Trophoblast cell (in vitro differentiated cells and primary cell): ENCODE measurements at regions not wholly inside any gene's neighbourhood (a gene's known extent, or its start where the extent isn't known, plus 50 kb on each side); places are given as distances from the start of the nearest gene placed in this dataset.

Experiments
- DNase-seq, 2 donors: peaks; one replicate each; pipeline ENCODE4 v3.0.0-alpha.2; 2016
- H2AFZ ChIP-seq: 2 replicates; pipeline ENCODE4 v1.6.1; 2013; ENCODE audit warnings: low read length, moderate library complexity, mild to moderate bottlenecking; ENCODE audit not compliant: insufficient read depth, poor library complexity
- H2AK5ac ChIP-seq: 2 replicates; pipeline ENCODE4 v1.6.1; 2013; ENCODE audit warnings: mild to moderate bottlenecking, low read length
- H2BK120ac ChIP-seq: 2 replicates; pipeline ENCODE4 v1.6.1; 2013; ENCODE audit warnings: low read length, mild to moderate bottlenecking, moderate library complexity; ENCODE audit not compliant: insufficient read depth, poor library complexity
- H2BK12ac ChIP-seq: 2 replicates; pipeline ENCODE4 v1.6.1; 2013; ENCODE audit warnings: mild to moderate bottlenecking, low read length, moderate library complexity
- H2BK5ac ChIP-seq: 2 replicates; pipeline ENCODE4 v1.6.1; 2013; ENCODE audit warnings: low read length, low read depth, moderate library complexity, mild to moderate bottlenecking; ENCODE audit not compliant: poor library complexity
- H3K14ac ChIP-seq: 2 replicates; pipeline ENCODE4 v1.6.1; 2013; ENCODE audit warnings: mild to moderate bottlenecking, low read length
- H3K18ac ChIP-seq: 2 replicates; pipeline ENCODE4 v1.6.1; 2013; ENCODE audit warnings: mild to moderate bottlenecking, low read length
- H3K23ac ChIP-seq: 2 replicates; pipeline ENCODE4 v1.6.1; 2013; ENCODE audit warnings: low read length
- H3K27ac ChIP-seq: 2 replicates; pipeline ENCODE4 v1.5.1; 2013; ENCODE audit warnings: low read depth, mild to moderate bottlenecking, inconsistent platforms, low read length, moderate library complexity
- H3K27me3 ChIP-seq: 2 replicates; pipeline ENCODE4 v1.6.1; 2013; ENCODE audit warnings: inconsistent platforms, mild to moderate bottlenecking, low read length, moderate library complexity; ENCODE audit not compliant: insufficient read depth
- H3K36me3 ChIP-seq, 2 experiments: 1 replicate in 1 of 2; 2 replicates in 1 of 2; pipeline ENCODE4 v1.6.1; 2013; ENCODE audit warnings: low read length in 2 of 2, mild to moderate bottlenecking in 2 of 2, moderate library complexity in 1 of 2; ENCODE audit not compliant: insufficient read depth in 2 of 2, control insufficient read depth in 1 of 2
- H3K4ac ChIP-seq: 2 replicates; pipeline ENCODE4 v1.6.1; 2013; ENCODE audit warnings: low read depth, mild to moderate bottlenecking, low read length, moderate library complexity
- H3K4me1 ChIP-seq, 2 experiments: 1 replicate in 1 of 2; 2 replicates in 1 of 2; pipeline ENCODE4 v1.6.1; 2013; ENCODE audit warnings: low read length in 2 of 2, mild to moderate bottlenecking in 2 of 2, moderate library complexity in 1 of 2; ENCODE audit not compliant: insufficient read depth in 2 of 2, control insufficient read depth in 1 of 2
- H3K4me2 ChIP-seq: 2 replicates; pipeline ENCODE4 v1.6.1; 2013; ENCODE audit warnings: inconsistent platforms, mild to moderate bottlenecking, low read length, moderate library complexity
- H3K4me3 ChIP-seq: 2 replicates; pipeline ENCODE4 v1.5.1; 2013; ENCODE audit warnings: mild to moderate bottlenecking, low read depth, low read length, inconsistent platforms
- H3K79me1 ChIP-seq: one replicate; pipeline ENCODE4 v1.6.1; 2013; ENCODE audit warnings: low read length
- H3K79me2 ChIP-seq: 2 replicates; pipeline ENCODE4 v1.6.1; 2013; ENCODE audit warnings: low read length, mild to moderate bottlenecking; ENCODE audit not compliant: control insufficient read depth, insufficient read depth, poor library complexity
- H3K9ac ChIP-seq: 2 replicates; pipeline ENCODE4 v1.6.1; 2013; ENCODE audit warnings: mild to moderate bottlenecking, low read length
- H3K9me3 ChIP-seq: 2 replicates; pipeline ENCODE4 v1.6.1; 2013; ENCODE audit warnings: low read depth, mild to moderate bottlenecking, control low read depth, inconsistent platforms, low read length; ENCODE audit not compliant: insufficient read depth
- H4K12ac ChIP-seq: 2 replicates; pipeline ENCODE4 v1.6.1; 2013; ENCODE audit warnings: low read depth, mild to moderate bottlenecking, low read length, moderate library complexity
- H4K8ac ChIP-seq: 2 replicates; pipeline ENCODE4 v1.6.1; 2013; ENCODE audit warnings: low read depth, mild to moderate bottlenecking, low read length, moderate library complexity
- H4K91ac ChIP-seq: one replicate; pipeline ENCODE4 v1.6.1; 2013; ENCODE audit warnings: low read depth, mild to moderate bottlenecking, low read length, moderate library complexity
- WGBS: extraction: QIAGEN DNeasy Blood & Tissue Kit; methylation state at CpG from one replicate; pipeline ENCODE4 v1.1.7; 2013; ENCODE audit warnings: missing lambda C conversion rate; ENCODE audit not compliant: insufficient read length, insufficient coverage; ENCODE audit errors: extremely low coverage; 5-methylcytosine and 5-hydroxymethylcytosine counted together

DNA sequence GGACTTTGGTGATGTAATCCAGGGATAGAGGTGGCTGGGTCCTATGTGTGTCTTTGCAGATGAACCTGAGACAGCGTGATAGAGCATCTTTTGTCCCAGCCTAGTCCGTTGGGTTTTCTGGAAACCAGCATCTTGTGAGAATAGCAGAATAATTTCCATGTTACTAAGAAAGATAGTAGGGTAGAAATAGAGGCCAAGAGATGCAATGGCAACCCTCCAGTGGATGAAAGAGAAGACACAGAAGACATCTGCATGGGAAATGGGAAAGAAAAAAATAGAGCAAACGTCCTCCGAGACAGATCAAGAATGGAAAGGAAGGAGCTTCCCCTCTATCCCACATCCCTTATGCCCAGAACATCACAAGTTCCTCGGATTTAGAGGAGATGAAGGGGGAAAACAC is 409.3 kb upstream of the TMEM132C start:
- H3K27ac ChIP-seq = no peak overlapping the region
- H3K9me3 ChIP-seq = no peaks in the 10 kb centered on the region
- H4K8ac ChIP-seq = no peak overlapping the region
- no peak overlapping the region for H3K4ac ChIP-seq
- H2BK120ac ChIP-seq = no peak overlapping the region
- H3K36me3 ChIP-seq = no peaks in the 10 kb centered on the region
- H3K9ac ChIP-seq = no peak overlapping the region
- H4K12ac ChIP-seq = no peak overlapping the region
- H3K79me1 ChIP-seq = no peaks in the 10 kb centered on the region
- H3K79me2 ChIP-seq = no peaks in the 10 kb centered on the region
- no peak overlapping the region for H2BK12ac ChIP-seq
- no peak overlapping the region for H3K18ac ChIP-seq
- no peak overlapping the region for H3K4me3 ChIP-seq
- no peak overlapping the region for H2BK5ac ChIP-seq
- H3K27me3 ChIP-seq = no peaks in the 10 kb centered on the region
- no peak for DNase-seq
- H2AK5ac ChIP-seq = no peak overlapping the region
- no peaks in the 10 kb centered on the region for H3K4me1 ChIP-seq
- no peak overlapping the region for H3K14ac ChIP-seq
- H3K23ac ChIP-seq = no peak overlapping the region
- no CpG with 5 or more reads among the region's 5 CpGs for WGBS
- H3K4me2 ChIP-seq = no peak overlapping the region
- no peak overlapping the region for H4K91ac ChIP-seq
- no peak overlapping the region for H2AFZ ChIP-seq

GRCh38 chr12:127860536-127860935 is 406.4 kb upstream of the TMEM132C start:
- Histone ChIP-seq H2AFZ (no peak overlapping the region), H3K9me3 (no peaks in the 10 kb centered on the region), H2AK5ac (no peak overlapping the region), H3K4ac (no peak overlapping the region), H3K18ac (no peak overlapping the region), H3K27ac (no peak overlapping the region), H3K4me1 (no peaks in the 10 kb centered on the region), H3K4me3 (no peak overlapping the region), H4K91ac (no peak overlapping the region), H3K23ac (no peak overlapping the region), H3K79me2 (no peaks in the 10 kb centered on the region), H3K36me3 (no peaks in the 10 kb centered on the region), H3K4me2 (no peak overlapping the region), H3K14ac (no peak overlapping the region), H2BK120ac (no peak overlapping the region), H3K79me1 (no peaks in the 10 kb centered on the region), H4K12ac (no peak overlapping the region), H3K27me3 (no peaks in the 10 kb centered on the region), H2BK5ac (no peak overlapping the region), H2BK12ac (no peak overlapping the region), H4K8ac (no peak overlapping the region), H3K9ac (no peak overlapping the region)
- WGBS = no CpG with 5 or more reads among the region's 6 CpGs
- DNase-seq = no peak

DNA sequence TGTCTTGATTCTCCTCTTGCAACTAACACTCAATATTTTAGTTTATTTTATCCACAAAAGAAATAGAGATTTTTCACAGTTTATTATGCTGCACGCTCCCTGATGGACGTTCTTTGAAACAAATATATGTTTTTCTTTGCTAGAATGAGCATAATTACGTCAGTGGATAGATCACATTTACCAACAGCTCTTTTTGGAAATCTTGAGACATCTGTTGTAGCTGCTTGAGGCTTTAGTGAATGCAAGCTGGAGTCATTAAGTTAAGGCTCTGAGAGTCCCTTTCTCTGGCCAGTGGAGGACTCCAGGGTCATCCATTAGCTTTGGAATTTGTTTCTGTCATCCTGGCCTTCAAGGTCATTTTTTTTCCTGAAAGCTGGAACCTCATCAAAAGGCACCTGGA is 405.6 kb upstream of the TMEM132C start:
- Histone ChIP-seq H4K91ac (no peak overlapping the region), H3K4ac (no peak overlapping the region), H3K27me3 (no peaks in the 10 kb centered on the region), H3K9ac (no peak overlapping the region), H3K18ac (no peak overlapping the region), H2BK120ac (no peak overlapping the region), H3K27ac (no peak overlapping the region), H4K8ac (no peak overlapping the region), H4K12ac (no peak overlapping the region), H3K79me2 (no peaks in the 10 kb centered on the region), H3K79me1 (no peaks in the 10 kb centered on the region), H2BK12ac (no peak overlapping the region), H3K4me2 (no peak overlapping the region), H3K9me3 (peaks cover 4% of the 10 kb centered on the region), H3K4me1 (no peaks in the 10 kb centered on the region), H3K14ac (no peak overlapping the region), H3K4me3 (no peak overlapping the region), H3K23ac (no peak overlapping the region), H2AFZ (no peak overlapping the region), H2BK5ac (no peak overlapping the region), H2AK5ac (no peak overlapping the region), H3K36me3 (no peaks in the 10 kb centered on the region)
- WGBS = no CpG with 5 or more reads among the region's 3 CpGs
- DNase-seq = no peak

DNA sequence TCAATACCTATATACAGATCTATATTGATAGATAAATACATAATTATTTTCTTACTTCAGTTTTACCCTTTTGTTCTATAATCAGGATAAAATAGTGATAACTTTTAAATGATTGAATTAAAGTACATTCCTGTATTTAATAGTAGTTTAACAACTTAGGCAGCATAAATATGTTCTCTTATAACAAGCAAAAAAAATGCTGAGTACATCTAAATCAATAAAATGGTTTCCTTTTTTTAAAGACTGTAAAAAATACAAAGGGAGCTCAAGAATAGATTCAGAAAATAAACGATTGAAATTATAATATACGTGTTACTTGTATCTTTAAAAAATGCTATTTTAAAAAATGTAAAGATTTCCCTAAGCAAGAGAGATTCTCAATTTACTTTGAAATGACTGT is 393.7 kb upstream of the TMEM132C start:
- no peaks in the 10 kb centered on the region for H3K4me1 ChIP-seq
- no peak overlapping the region for H3K27ac ChIP-seq
- DNase-seq = no peak
- H2BK120ac ChIP-seq = no peak overlapping the region
- H2AK5ac ChIP-seq = no peak overlapping the region
- no peak overlapping the region for H3K4ac ChIP-seq
- no peak overlapping the region for H4K8ac ChIP-seq
- no peaks in the 10 kb centered on the region for H3K79me1 ChIP-seq
- H3K27me3 ChIP-seq = no peaks in the 10 kb centered on the region
- no peak overlapping the region for H2AFZ ChIP-seq
- H3K4me3 ChIP-seq = no peak overlapping the region
- H3K14ac ChIP-seq = no peak overlapping the region
- H3K9me3 ChIP-seq = no peaks in the 10 kb centered on the region
- no peaks in the 10 kb centered on the region for H3K36me3 ChIP-seq
- no CpG with 5 or more reads among the region's 2 CpGs for WGBS
- H4K12ac ChIP-seq = no peak overlapping the region
- no peak overlapping the region for H3K9ac ChIP-seq
- no peak overlapping the region for H3K23ac ChIP-seq
- H4K91ac ChIP-seq = no peak overlapping the region
- H2BK5ac ChIP-seq = no peak overlapping the region
- H3K4me2 ChIP-seq = no peak overlapping the region
- H3K79me2 ChIP-seq = no peaks in the 10 kb centered on the region
- no peak overlapping the region for H3K18ac ChIP-seq
- no peak overlapping the region for H2BK12ac ChIP-seq
